NCI-H187 treated with DMSO at 0.1 percent for 48 hours (cell line): ENCODE measurements at regions not wholly inside any gene's neighbourhood (a gene's known extent, or its start where the extent isn't known, plus 50 kb on each side); places are given as distances from the start of the nearest gene placed in this dataset.

ENCODE experiments used
- DNase-seq: peaks from one replicate; lab custom pipeline; 2025; lab: John Stamatoyannopoulos, UW

GRCh38 chr4:56286763-56287162, 100.5 kb downstream of the AASDH start:
- no peak for DNase-seq

- no peak for DNase-seq
Observed at GRCh38 chr4:56283375-56283774, 103.9 kb downstream of the AASDH start.

GRCh38 chr4:56282004-56282403, 105.3 kb downstream of the AASDH start:
- no peak for DNase-seq

GRCh38 chr4:56276547-56276946, 110.7 kb downstream of the AASDH start:
- no peak for DNase-seq

- no peak for DNase-seq
Observed at GRCh38 chr4:56273391-56273790, 113.9 kb downstream of the AASDH start.

- DNase-seq, result no peak
Observed at GRCh38 chr4:56272927-56273326, 114.4 kb downstream of the AASDH start.

- no peak for DNase-seq
Observed at GRCh38 chr4:56272003-56272402, 115.3 kb downstream of the AASDH start.

GRCh38 chr4:56271131-56271530, 116.2 kb downstream of the AASDH start:
- no peak for DNase-seq

GRCh38 chr4:56267558-56267957, 119.7 kb downstream of the AASDH start:
- no peak for DNase-seq

- DNase-seq, result no peak
Observed at GRCh38 chr4:56264873-56265272, 122.4 kb downstream of the AASDH start.

- no peak for DNase-seq
Observed at GRCh38 chr4:56261027-56261426, 126.3 kb downstream of the AASDH start.

- no peak for DNase-seq
Observed at GRCh38 chr4:56260320-56260719, 127.0 kb downstream of the AASDH start.

GRCh38 chr4:56259655-56260054, 127.6 kb downstream of the AASDH start:
- no peak for DNase-seq

- no peak for DNase-seq
Observed at GRCh38 chr4:56255820-56256219, 131.5 kb downstream of the AASDH start.

- no peak for DNase-seq
Observed at GRCh38 chr4:56253666-56254305, 133.5 kb downstream of the AASDH start.

- DNase-seq, result no peak
Observed at GRCh38 chr4:56252561-56253152, 134.6 kb downstream of the AASDH start.

GRCh38 chr4:56251556-56251955, 135.7 kb downstream of the AASDH start:
- no peak for DNase-seq

GRCh38 chr4:56250776-56251175, 136.5 kb downstream of the AASDH start:
- no peak for DNase-seq

- DNase-seq, result no peak
Observed at GRCh38 chr4:56247646-56248045, 139.6 kb downstream of the AASDH start.

GRCh38 chr4:56246233-56246610, 141.1 kb downstream of the AASDH start:
- no peak for DNase-seq

GRCh38 chr4:56245547-56246232, 141.6 kb downstream of the AASDH start:
- DNase-seq, result no peak

GRCh38 chr4:56244681-56245080, 142.6 kb downstream of the AASDH start:
- no peak for DNase-seq

GRCh38 chr4:56243107-56243506, 144.2 kb downstream of the AASDH start:
- DNase-seq, result no peak

GRCh38 chr4:56241500-56241899, 145.8 kb downstream of the AASDH start:
- no peak for DNase-seq
